NCI-H446 treated with DMSO at 0.1 percent for 48 hours (cell line): ENCODE measurements at regions not wholly inside any gene's neighbourhood (a gene's known extent, or its start where the extent isn't known, plus 50 kb on each side); places are given as distances from the start of the nearest gene placed in this dataset.

Experiments
- DNase-seq: peaks from one replicate; lab custom pipeline; 2025; lab: John Stamatoyannopoulos, UW

DNA sequence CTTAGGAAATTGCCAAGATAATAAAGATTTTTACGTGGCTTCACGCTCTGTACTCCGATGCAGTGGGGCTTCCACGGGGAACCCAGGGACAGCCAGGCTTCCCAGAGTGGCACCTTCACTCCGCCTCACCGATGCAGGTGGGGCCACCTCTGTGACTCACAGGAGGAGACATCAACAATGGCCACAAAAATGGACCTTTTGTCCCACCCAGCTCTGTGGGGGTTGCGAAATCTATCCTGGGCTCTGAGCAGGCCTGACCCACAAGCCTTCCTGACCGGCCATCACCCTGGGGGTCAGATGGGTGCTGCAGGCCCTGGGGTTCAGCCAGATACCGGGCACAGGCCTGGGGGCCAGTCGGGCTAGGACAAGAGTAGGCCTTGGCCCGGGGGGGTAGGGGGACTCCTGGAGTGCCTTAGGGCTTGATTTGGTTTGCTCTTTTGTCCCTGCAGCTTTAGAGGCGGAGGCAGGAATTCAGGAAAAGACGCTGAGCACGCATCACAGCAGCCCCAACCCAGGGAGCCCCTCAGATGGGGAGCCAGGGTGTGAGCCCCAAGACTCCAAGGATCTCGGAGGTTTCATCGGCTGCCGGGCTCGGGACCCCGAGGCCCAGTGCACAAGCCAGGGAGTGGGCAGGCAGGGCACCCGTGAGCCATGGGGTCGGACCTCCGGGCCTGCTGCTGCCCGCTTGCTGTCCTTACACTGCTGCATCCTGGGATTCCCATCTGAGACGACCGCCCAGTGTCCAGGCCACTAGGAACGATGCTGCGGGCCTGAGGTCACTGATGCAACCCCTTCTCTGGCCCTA, 136.5 kb upstream of the NKX1-1 start:
- DNase-seq = no peak

DNA sequence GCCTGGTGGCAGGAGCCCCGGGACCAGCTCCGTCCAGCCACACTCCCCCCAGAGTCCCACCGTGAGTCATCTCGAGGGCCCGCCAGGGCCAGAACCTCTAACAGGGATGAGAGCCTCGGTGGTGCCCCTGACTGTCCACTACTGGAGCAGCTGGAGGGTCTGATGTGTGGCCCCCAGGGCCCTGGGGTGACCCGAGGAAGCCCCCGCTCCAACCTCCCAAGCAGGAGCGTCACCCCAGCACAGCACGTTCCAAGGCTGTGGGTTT, 135.9 kb upstream of the NKX1-1 start:
- no peak for DNase-seq

DNA sequence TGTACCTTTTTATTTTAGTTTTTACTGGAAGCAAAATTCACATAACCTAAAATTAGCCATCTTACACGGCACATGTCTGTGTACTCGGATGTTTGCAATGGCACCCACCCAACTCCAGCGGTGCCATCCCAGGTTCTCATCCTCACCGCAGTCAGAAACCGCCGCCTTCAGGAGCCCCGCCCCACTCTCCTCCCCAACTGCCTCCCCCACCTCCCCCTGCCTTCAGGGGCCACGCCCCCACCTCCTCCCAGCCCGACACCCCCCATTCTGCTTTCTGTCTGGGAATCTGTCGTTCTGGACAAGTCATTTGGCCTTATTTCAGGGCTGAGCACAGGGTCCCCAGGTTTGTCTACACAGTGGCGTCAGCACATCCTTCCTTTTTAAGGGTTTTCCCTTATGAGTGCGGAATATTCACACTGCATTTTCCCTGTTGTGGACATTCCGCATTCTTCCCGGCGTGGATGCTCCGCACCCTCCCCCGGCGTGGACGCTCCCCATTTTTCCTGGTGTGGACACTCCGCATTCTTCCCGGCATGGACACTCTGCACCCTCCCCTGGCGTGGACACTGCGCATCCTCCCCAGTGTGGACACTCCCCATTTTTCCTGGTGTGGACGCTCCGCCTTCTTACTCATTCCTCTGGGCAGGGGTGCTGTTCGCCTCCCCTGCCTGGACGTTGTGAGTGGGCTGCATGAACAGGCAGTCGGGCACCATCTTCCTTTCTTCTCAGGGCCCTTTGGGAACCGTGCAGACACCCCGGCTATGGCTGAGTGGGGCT, 135.4 kb upstream of the NKX1-1 start:
- no peak for DNase-seq

DNA sequence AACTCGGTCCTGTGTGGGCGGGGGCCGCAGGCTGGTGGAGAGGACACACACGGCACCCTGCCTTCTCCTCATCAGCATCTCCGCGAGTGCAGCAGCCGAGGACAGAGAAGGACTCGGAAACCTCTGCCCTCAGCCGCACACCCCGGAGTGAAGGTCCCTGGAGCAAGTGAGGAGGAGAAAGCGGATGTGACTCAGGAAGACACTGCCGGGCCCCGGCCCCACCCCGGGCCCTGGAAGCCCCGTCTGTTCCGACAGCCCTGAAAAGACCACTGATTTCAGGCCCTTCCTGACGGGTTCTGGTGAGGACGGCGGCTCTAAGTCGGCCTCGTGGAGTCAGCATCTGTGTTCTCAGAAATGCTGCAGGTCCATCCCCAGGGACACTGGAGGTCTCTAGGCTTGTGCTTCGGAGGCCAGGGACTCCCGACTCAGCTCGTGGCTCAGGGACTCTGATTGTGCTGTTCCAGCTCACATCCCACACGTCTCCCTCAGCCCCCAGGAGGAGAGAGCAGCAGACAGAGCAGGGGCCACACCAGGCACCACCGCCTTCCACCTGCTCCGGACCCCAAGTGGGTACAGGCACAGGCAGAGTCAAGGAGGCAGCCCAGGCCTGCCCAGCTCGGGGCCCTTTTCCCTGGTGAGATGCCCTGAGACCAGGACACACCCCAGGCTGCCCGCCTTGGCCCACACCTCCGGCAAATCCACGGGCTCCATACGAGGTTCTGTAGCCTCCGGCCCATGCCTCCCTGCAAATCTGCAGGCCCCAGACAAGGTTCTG, 134.5 kb upstream of the NKX1-1 start:
- DNase-seq = no peak

DNA sequence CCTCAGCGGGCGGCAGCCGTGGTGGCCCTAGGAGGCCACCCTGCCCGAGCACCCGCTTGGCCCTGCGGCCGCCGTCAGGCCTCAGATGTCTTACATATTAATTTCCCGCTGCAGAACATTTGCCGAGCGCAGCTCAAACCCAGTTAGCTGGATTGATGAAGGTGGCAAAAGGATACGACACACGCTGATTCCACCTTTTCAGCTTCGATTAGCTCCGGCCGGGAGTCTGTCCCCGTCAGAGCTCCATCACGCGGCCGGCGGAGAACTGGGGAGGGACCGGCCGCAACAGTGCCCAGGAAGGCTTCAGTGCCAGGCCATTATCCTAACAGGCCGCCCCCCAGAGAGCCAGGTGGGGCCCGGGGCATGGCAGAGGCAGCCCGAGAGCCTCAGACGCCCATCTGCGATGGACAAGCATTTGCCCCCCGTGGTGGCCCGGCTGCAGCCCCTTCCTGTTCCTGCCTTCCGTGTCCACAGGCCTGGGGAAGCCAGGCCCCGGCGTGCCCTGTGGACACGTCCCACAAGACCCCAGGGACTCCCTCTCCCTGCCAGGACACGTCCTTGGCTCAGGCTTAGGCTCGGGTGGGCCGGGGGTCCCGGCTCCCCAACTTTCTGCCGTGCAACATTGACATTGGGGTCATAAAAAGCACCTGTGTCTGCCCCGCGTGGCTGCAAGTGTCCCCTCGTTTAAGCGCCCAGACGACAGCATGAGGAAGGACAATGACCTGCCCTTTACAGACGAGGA, 133.8 kb upstream of the NKX1-1 start:
- DNase-seq = no peak

DNA sequence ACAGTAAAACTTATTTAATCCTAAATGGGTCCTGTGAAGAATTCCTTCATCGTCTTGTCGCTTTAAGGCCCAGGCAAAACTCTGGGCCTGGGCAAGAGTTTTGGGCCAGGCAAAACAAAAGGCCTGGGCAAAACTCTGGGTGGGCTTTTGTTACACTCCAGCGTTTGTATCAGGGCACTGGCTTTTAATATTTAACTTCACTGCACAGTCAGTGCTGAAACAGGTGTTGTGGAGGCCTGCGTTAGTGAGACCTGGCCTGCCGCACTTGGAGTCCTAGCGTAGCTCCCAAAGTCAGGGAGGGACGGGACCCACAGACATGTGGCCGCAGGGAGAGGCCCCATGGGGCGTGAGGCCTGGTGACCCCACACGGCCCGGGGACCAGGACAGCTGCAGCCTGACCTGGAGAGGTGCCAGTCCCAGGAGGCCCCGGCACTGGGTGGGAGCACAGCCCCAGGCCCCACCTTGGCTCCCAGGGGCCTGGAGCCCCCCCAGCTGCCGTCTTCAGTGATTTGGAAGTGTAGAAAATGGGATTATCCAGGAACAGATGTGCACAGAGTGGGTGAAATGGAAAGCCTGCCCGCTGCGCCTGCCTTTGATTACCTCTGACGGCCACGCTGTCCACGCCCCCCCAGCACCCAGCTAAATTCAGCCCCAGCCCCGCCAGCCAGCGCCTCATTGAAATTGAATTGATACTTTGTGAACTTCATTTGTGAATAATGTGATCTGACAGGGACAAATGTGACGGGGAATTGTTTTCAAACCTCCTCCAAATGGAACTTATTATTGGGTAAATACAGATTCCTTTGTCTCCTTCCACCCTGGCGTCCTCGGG, 132.9 kb upstream of the NKX1-1 start:
- no peak for DNase-seq

DNA sequence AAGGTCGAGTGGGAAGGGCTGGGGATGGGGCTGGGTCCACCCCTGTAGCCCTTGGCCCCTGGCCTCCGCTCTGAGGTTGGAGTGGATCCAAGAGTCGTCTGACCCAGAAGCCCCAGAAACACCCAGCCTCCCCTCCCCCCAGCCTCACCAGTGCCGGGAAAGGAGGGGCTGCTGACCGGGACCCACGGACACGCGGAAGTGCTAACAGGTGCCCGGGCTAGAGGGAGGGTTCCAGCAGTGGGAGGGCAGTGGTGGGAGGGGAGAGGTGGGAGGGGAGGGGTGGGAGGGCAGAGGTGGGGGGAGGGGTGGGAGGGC, 131.8 kb upstream of the NKX1-1 start:
- no peak for DNase-seq

DNA sequence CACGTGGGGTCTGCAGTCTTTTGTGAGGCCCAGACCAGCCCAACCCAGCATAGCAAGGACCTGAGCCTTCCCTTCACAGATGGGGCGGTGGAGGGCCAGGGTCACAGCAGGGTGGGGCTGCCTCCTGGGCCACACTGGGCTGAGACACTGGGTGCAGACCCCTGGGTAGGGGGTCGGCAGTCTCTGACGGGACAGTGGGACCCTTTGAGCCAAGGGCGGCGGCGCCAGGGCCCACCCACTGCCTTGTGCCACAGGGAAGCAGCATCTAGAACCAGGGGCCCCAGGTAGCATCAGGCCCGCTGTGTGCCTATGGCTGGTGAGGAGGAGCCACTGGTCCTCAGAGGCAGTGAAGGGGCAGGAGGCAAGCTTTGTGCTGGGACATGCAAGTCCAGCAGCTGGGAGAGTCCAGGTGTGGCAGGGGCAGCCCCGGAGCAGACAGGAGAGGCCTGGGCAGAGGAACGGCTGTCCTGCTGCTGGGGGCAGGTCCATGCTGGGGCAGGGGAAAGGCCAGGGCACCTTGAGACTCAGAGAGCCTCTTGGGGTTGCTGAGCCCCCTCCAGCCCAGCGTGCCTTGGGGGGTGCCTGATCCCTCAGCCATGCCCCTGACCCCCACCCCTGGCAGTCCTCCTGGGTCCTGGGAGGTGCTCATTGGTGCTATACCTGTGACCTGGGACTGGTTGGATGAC, 131.3 kb upstream of the NKX1-1 start:
- no peak for DNase-seq

DNA sequence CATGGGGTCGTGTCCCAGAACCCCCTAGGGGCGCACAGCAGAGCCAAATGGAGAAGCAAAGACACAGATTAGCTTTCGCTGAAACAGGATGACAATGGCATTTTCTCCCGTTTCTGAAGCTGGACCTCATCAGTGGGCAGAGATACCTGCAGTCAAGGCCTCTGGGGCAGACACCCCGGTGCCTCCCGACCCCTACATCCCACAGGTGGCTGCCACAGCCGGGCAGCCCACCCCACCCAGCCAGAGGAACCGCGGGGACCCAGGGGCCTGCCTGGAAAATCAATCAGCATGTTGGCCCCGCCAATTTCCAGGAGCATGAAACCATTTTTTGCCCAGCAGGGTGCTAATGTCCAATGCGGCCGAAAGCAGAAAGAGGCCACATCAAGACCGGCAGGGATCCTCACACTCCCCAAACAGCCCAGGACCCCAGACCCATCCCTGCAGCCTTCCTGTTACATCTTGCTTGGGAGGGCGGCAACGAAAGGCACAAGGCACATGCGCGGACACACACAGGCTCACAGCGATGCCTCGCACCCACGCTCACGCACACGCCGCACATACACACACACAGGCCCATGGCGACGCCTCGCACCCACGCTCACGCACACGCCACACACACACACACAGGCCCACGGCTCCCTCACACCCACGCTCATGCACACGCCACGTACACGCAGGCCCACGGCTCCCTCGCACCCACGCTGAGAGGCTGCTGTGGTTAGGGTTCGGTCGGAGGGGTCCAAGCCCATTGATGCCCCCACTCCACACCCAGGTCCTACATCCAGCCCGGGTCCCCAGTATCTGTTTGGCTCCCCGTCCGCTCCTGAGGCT, 130.6 kb upstream of the NKX1-1 start:
- no peak for DNase-seq

DNA sequence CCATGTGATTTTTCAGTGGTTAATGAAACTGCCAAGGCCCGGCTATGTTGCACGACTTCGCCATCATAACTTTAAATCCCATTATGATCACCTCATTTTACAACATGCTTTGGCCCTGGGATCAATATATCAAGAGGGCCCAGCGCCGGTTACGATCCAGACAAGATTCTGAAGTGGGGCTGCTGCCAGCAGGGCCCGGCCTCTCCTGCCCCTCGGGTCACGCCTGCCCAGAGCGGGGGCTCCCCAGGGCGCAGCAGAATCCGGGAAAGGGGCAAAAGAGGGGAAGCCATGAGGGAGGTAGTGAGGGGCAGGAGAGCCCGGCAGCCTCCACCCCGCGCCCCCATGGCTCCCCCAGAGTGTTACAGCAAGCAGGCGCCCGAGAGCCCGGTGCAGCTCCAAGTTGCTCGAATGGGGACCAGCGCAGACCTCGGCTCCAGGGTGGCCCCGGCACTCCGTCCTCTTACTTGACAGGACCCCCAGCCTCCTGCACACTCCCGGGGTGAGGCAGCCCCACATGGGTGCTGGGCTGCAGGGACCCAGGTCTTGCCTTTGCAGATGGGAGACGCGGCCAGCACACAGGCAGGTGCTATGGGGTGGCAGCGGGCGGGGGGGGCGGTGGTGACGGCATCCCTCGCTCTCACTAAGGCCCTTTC, 129.8 kb upstream of the NKX1-1 start:
- DNase-seq = no peak

DNA sequence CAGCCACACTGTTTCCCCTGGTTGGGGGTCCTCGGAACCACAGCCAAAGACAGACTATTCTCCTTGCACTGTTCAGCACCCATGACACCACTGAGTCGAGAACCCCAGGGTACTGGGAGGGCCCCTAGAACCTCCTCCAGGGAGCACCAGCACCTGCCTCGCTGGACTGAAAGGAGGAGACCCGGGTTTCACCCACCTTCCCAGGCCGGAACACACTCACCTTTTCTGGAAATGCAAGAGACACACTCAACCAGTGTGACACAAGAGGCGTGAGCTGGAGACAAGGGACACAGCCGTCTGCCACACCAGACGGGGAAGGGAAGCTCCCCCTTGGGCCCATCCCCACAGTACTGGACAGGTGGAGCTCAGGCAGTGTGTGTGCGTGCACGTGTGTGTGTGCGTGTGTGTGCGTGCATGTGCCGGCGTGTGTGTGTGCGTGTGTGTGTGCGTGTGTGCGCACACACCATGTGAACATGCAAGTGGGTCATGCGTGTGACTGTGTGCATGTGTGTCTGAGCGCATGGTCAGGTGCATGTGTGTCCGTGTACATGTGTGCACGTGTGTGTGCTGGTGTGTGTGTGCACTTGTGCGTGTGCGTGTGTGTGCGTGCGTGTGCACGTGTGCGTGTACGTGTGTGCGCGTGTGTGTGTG, 128.8 kb upstream of the NKX1-1 start:
- no peak for DNase-seq

DNA sequence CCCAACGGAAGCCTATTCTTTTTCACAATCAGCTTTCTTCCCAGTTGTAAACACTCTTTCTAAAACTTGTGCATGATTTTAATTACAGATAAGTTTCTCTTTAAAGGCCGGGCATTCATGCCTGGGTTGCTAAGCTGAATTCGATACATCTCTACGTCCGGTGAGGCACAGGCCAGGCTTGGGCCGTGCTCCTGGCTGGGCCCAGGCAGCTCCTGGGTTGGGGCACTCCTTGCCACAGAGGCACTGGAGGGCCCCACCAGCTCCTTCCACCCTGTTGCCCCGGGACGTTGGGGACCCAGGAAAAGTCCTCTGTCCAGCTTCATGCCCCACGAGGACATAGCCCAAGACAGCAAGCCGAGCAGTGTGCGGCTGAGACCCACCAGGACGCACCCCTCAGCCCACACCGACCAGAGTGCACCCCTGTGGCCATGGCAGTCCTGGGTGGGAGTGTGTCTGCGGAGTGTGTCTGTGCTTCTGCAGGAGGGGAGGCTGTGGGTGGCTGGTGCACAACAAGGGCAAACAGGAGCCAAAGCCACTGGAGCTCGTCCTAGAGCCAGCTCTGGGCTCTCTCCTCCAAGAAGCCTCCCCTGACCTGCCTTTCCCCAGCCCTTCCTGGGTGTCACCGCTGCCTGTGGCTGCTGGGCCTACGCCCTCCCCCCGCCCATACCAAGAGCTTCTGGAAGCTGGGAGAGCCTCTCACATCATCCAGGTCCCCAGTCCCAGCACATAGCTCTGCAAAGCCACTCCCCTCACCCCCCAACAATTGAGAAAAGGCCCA, 128.0 kb upstream of the NKX1-1 start:
- DNase-seq = no peak

DNA sequence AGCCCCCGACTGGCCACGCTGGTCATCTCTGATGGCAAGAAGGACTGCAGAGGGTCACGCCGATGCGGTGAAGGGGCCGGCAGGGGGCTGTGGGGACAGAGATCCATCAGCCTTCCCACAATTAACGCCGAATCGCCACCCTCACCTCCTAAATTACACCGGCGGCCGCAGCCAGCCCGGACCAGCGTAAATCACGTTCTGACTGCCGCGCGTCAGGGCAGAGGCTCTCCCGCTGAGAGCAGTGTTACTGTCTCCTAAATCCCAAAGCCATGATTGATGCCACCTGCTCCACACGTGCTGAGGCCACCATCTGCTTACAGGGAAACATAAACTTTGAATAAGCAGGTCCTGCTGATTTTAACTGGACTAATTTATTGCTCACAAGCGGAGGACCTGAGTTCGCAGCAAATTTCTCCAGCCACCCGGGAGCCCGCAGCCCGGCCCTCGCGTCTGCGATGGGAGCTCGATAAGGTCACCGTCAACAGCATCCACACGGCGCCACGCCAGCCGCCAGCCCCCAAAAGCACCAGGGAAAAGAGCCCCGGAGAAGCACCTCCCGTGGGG, 127.3 kb upstream of the NKX1-1 start:
- no peak for DNase-seq

DNA sequence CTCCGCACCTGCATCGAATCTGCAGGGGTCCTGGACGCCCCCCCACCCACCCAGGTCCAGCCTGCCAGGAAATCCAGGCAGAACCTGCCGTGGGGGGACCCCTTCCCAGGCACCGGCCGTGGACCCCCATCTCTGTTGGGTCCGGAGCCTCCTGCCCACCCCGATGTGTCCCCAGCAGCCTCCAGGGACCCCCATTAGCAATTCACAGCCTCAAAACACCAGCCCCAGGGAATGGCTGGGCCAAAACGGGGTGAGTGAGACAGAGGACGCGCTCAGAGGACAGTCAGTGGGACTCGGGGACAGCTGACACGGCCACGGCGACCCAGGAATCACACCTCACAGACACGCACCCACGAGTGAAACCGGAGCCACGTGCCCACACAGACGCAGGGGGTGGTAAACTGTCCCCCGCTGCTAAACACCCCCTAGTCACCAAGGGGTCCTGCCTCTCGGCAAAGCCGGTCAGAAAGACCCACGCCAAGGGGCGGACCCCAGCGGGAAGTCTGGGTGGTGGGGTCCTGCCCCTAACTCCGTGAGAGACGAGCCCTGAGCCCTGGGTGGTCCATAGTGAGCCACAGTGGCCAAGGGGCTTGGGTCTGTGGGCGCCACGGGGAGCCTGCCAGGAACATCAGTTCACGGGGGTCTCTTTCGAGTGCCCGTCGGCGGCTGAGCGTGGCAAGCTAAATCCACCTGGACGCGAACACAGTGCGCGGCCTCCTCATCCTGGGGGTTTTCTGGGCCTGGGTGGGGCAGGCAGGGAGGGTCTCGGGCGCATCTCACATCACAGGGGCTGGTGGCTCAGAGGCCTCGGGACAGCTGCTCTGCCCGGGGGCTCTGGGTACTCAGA, 126.5 kb upstream of the NKX1-1 start:
- DNase-seq = no peak

DNA sequence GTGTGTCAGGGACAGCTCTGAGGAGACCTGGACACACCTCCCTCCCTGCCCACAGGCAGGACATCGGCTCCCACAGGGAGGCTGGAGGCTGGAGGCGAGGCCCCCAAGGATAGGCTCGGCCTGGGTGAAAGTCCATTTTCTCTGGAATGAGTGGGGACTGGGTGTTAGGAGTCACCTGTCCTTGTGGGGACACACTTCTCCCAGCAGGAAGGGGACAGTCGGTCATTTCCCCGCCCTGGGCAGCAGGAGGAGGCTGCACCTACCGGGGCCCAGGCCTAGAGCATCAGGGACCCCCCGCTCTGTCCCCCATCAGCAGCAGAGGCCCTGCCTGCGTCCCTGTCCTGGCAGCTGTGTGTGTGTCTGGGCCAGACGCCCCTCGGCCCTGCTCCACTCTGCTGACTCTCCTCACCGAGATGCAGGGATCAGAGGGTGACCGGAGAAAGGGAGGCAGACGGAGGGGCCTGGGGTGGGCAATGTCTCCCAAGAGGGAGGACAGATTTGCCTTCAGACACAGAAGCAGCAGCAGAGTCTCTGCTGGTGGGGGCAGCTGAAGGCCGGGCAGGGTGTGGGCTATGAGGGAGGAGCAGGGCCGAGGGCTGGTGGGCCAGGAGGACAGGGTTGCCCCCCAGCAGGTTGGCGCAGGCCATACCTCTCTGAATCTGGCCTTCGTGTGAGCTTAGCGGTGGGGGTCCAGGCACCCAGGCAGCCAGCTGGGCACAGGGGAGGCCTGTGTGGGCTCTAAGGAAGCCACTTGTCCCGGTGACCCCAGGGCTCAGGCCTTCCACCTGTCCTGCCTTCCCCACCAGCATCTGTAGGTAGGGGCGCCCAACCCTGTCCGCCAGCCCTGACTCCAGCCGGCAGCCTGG, 125.7 kb upstream of the NKX1-1 start:
- DNase-seq = no peak

DNA sequence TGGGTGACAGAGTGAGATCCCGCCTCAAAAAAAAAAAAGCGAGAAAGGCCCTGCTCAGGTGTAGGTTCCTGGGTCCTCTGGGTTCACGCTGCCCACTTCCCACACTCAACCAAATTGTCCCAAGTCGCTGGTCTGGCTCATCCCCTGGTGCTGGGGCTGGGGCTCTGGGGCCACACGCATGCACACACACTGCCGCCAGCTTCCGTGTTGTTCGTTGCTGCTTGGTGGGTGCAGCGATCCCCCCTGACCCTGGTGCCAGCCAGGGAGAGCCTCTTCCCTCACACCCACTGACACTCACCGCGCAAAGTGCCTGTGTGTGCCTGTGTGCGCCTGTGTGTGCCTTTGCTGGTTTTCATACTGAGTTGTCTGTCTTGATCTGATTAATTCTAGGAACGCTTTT, 124.1 kb upstream of the NKX1-1 start:
- no peak for DNase-seq
